ENCODE measurements at regions not wholly inside any gene's neighbourhood (a gene's known extent, or its start where the extent isn't known, plus 50 kb on each side); places are given as distances from the start of the nearest gene placed in this dataset.

DNA sequence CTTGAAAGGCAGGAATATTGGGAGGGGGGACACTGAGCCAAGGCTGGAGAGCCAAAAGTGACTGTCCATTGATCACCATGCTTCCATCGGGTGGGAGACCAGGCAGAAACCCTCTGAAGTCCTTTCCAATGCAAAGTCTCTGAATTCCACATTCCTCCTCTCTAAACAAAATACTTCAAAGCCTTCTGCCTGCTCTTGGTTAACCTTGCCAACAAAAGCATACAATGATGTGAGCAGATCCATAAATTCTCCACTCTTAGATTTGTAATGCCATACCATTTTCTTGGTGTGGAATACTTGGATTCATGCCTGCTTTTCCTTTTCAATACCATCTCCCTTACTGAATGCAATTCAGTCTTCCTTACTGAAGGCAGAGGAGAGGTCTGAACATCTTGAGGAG lies 74.1 kb upstream of the FAM9B start:
- no peaks in the 10 kb centered on the region for H3K27me3 ChIP-seq
- no peaks in the 10 kb centered on the region for H3K9me3 ChIP-seq
- H3K4me3 ChIP-seq, result no peak overlapping the region
- no peak overlapping the region for H3K27ac ChIP-seq
- TF ChIP-seq POLR2AphosphoS5 (IDR thresholded peaks at IDR 0.05) (no peak), EP300 (IDR thresholded peaks at IDR 0.05) (no peak), CTCF (IDR thresholded peaks at IDR 0.05) (no peak), POLR2A (IDR thresholded peaks at IDR 0.05) (no peak)
- no peak for DNase-seq
- intact Hi-C loops (cut with DNase I), result no loop called here
- 47 to 76% methylated on average over 1 of the region's 1 CpG for WGBS, 2 donors
- H3K36me3 ChIP-seq, result no peaks in the 10 kb centered on the region
- peaks cover 0 to 9% (median 0%) of the 10 kb centered on the region in 4 donors for H3K4me1 ChIP-seq

GRCh38 chrX:9110808-9111207 lies 76.9 kb upstream of the FAM9B start:
- TF ChIP-seq POLR2AphosphoS5 (IDR thresholded peaks at IDR 0.05), result no peak
- TF ChIP-seq CTCF (IDR thresholded peaks at IDR 0.05), result no peak
- TF ChIP-seq POLR2A (IDR thresholded peaks at IDR 0.05), result no peak
- no peak for TF ChIP-seq EP300 (IDR thresholded peaks at IDR 0.05)
- no peak for DNase-seq
- Histone ChIP-seq H3K4me1 (peaks cover 0 to 7% (median 0%) of the 10 kb centered on the region in 4 donors), H3K4me3 (no peak overlapping the region), H3K27ac (no peak overlapping the region), H3K27me3 (no peaks in the 10 kb centered on the region), H3K36me3 (no peaks in the 10 kb centered on the region), H3K9me3 (no peaks in the 10 kb centered on the region)
- intact Hi-C loops (cut with DNase I), result no loop called here
- WGBS, 2 donors, result 66 to 72% methylated on average over 5 of the region's 5 CpGs

DNA sequence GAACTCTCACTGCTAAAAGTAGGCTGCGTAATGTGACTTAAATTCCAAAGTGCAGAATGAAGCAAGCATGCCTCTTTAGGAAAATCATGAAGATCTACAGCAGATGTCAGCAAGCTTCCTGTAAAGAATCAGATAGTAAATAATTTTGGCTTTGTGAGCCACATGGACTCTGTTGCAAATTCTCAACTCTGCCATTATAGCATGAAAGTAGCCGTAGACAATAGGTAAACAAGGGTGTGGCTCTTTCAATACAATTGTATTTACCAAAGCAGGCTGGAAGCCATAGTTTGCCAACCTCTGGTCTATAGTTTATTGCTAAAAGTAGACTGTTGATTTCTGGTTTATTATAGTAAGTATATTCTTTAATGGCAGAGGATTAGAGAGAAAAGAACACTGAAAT lies 80.3 kb upstream of the FAM9B start:
- no peaks in the 10 kb centered on the region for H3K4me1 ChIP-seq
- intact Hi-C loops (cut with DNase I), result no loop called here
- H3K36me3 ChIP-seq, result no peaks in the 10 kb centered on the region
- TF ChIP-seq POLR2A (IDR thresholded peaks at IDR 0.05) (no peak), POLR2AphosphoS5 (IDR thresholded peaks at IDR 0.05) (no peak), CTCF (IDR thresholded peaks at IDR 0.05) (no peak), EP300 (IDR thresholded peaks at IDR 0.05) (no peak)
- no peak overlapping the region for H3K27ac ChIP-seq
- DNase-seq, result no peak
- 12 to 70% methylated on average over 2 of the region's 2 CpGs for WGBS, 2 donors
- no peaks in the 10 kb centered on the region for H3K9me3 ChIP-seq
- H3K27me3 ChIP-seq, result no peaks in the 10 kb centered on the region
- no peak overlapping the region for H3K4me3 ChIP-seq

- Histone ChIP-seq H3K9me3 (no peaks in the 10 kb centered on the region), H3K36me3 (no peaks in the 10 kb centered on the region), H3K4me3 (no peak overlapping the region), H3K27me3 (no peaks in the 10 kb centered on the region), H3K27ac (no peak overlapping the region), H3K4me1 (no peaks in the 10 kb centered on the region)
- WGBS, 2 donors, result 100% methylated on average over 1 of the region's 1 CpG
- TF ChIP-seq CTCF (IDR thresholded peaks at IDR 0.05) (no peak), POLR2AphosphoS5 (IDR thresholded peaks at IDR 0.05) (no peak), POLR2A (IDR thresholded peaks at IDR 0.05) (no peak), EP300 (IDR thresholded peaks at IDR 0.05) (no peak)
- DNase-seq, result no peak
- intact Hi-C loops (cut with DNase I), result no loop called here
These were observed 83.9 kb upstream of the FAM9B start for GRCh38 chrX:9117851-9118250.

GRCh38 chrX:9122519-9123245 lies 88.8 kb upstream of the FAM9B start:
- intact Hi-C loops (cut with DNase I), result no loop called here
- Histone ChIP-seq H3K27me3 (no peaks in the 10 kb centered on the region), H3K36me3 (no peaks in the 10 kb centered on the region), H3K4me1 (no peaks in the 10 kb centered on the region), H3K4me3 (no peak overlapping the region), H3K9me3 (no peaks in the 10 kb centered on the region), H3K27ac (no peak overlapping the region)
- WGBS, 2 donors, result 71 to 81% methylated on average over 6 of the region's 6 CpGs
- TF ChIP-seq POLR2AphosphoS5 (IDR thresholded peaks at IDR 0.05) (no peak), CTCF (IDR thresholded peaks at IDR 0.05) (no peak), POLR2A (IDR thresholded peaks at IDR 0.05) (no peak), EP300 (IDR thresholded peaks at IDR 0.05) (no peak)
- no peak for DNase-seq
